ENCODE measurements at regions not wholly inside any gene's neighbourhood (a gene's known extent, or its start where the extent isn't known, plus 50 kb on each side); places are given as distances from the start of the nearest gene placed in this dataset.
"Not testable (repeated sequence)": the region's sequence is repeated elsewhere in the genome, so short reads cannot be mapped to it uniquely, and the experiment has no call there.

DNA sequence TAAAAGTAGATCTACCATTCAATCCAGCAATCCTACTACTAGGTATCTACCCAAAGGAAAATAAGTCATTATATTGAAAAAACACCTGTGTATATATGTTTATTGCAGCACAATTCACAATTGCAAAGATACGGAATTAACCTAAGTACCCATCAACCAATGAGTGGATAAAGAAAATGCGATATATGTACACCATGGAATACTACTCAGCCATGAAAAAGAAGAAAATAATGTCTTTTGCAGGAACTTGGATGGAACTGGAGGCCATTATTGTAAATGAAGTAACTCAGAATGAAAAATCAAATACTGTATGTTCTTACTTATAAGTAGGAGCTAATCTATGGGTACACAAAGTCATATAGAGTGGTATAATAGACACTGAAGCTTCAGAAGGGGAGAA lies 63.4 kb upstream of the PITX1 start:
- Histone ChIP-seq H3K56ac (ENCODE audit: low read length) (no peak overlapping the region), H3K9ac (ENCODE audit: low read length) (no peak overlapping the region), H2BK120ac (ENCODE audit: low read depth, low read length) (no peak overlapping the region), H2BK5ac (ENCODE audit: low read length) (no peak overlapping the region), H3K27me3 (ENCODE audit: insufficient read depth, low read length, poor library complexity) (no peaks in the 10 kb centered on the region), H3K4me2 (ENCODE audit: low read length) (no peak overlapping the region), H3K36me3 (ENCODE audit: control insufficient read depth, insufficient read depth, low read length) (no peaks in the 10 kb centered on the region), H4K5ac (ENCODE audit: low read length) (no peak overlapping the region), H3K18ac (ENCODE audit: low read length) (no peak overlapping the region), H3K4ac (ENCODE audit: low read depth, low read length) (no peak overlapping the region), H3K79me1 (ENCODE audit: low read length) (no peaks in the 10 kb centered on the region), H3K27ac (ENCODE audit: low read depth, low read length) (no peak overlapping the region), H3K4me3 (ENCODE audit: low read length) (no peak overlapping the region), H3K79me2 (ENCODE audit: control insufficient read depth, insufficient read depth, low read length) (no peaks in the 10 kb centered on the region), H4K8ac (ENCODE audit: low read depth, low read length) (no peak overlapping the region), H3K4me1 (ENCODE audit: control insufficient read depth, low read depth, low read length) (no peaks in the 10 kb centered on the region), H2AK5ac (ENCODE audit: low read length) (no peak overlapping the region), H2BK15ac (replicated peaks; ENCODE audit: low read depth) (no peak overlapping the region), H3K23ac (ENCODE audit: low read length) (no peak overlapping the region)
- WGBS (ENCODE audit: extremely low coverage, insufficient coverage, low lambda C conversion rate), result no CpG with 5 or more reads among the region's 2 CpGs
- no peak for DNase-seq

DNA sequence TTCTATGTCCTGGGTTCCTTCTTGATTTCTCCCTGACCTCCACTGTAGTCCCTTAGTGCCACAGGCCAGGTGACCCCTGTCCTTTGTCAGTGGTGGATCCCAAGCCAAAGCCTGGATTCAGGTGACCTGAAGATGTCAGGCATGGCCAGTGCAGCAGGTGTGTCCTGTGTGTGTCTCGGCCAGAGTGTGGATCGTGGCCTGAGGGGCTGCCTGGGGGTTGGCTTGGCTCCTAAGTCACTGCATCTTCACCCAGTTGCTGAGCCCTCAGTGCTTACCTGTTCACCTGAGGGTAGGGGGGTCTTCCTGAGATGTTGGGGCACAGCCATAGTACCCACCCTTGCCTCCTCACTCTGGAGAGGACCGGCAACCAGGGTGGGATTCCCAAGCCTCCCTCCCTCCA lies 61.8 kb upstream of the PITX1 start:
- no CpG with 5 or more reads among the region's 3 CpGs for WGBS (ENCODE audit: extremely low coverage, insufficient coverage, low lambda C conversion rate)
- no peak overlapping the region for H3K27ac ChIP-seq (ENCODE audit: low read depth, low read length)
- H3K79me1 ChIP-seq (ENCODE audit: low read length), result no peaks in the 10 kb centered on the region
- no peak overlapping the region for H4K5ac ChIP-seq (ENCODE audit: low read length)
- no peak for DNase-seq
- H3K56ac ChIP-seq (ENCODE audit: low read length), result no peak overlapping the region
- H3K23ac ChIP-seq (ENCODE audit: low read length), result no peak overlapping the region
- H4K8ac ChIP-seq (ENCODE audit: low read depth, low read length), result no peak overlapping the region
- H3K18ac ChIP-seq (ENCODE audit: low read length), result no peak overlapping the region
- H2AK5ac ChIP-seq (ENCODE audit: low read length), result no peak overlapping the region
- no peak overlapping the region for H2BK15ac ChIP-seq (replicated peaks; ENCODE audit: low read depth)
- no peaks in the 10 kb centered on the region for H3K79me2 ChIP-seq (ENCODE audit: control insufficient read depth, insufficient read depth, low read length)
- no peaks in the 10 kb centered on the region for H3K4me1 ChIP-seq (ENCODE audit: control insufficient read depth, low read depth, low read length)
- no peak overlapping the region for H2BK120ac ChIP-seq (ENCODE audit: low read depth, low read length)
- H3K9ac ChIP-seq (ENCODE audit: low read length), result no peak overlapping the region
- no peak overlapping the region for H3K4ac ChIP-seq (ENCODE audit: low read depth, low read length)
- no peaks in the 10 kb centered on the region for H3K27me3 ChIP-seq (ENCODE audit: insufficient read depth, low read length, poor library complexity)
- H2BK5ac ChIP-seq (ENCODE audit: low read length), result no peak overlapping the region
- H3K4me3 ChIP-seq (ENCODE audit: low read length), result no peak overlapping the region
- H3K4me2 ChIP-seq (ENCODE audit: low read length), result no peak overlapping the region
- H3K36me3 ChIP-seq (ENCODE audit: control insufficient read depth, insufficient read depth, low read length), result no peaks in the 10 kb centered on the region

DNA sequence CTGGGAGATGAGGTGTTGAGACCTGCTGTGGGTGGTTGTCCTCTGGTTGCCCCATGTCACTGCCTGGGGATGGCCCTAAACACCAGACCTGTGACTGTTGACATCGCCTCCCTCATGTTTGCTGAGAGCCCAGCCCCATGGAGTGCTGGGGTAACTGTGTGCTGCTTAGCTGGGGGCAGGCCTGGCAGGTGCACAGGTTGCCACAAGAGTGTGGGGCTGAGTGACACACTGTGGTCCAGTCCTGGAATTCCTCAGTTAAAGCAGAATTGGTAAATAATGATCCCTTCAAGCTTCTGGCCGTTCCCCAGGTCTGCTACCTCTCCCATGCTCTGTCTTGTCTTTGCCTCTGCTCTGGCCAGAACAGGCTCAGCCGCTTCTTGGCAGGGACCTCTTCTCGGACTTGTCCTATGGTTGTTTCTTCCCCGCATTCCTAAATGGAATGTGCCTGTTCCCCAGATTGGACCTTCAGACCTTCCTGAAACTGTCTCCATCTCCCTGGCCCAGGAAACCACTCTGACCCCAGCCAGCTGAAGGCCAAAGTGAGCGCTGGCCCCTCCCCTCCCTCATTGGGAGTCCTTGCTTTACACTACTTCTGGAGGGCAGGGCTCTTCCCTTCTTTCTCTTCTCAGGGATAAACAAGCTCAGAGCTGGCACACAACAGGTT lies 61.2 kb upstream of the PITX1 start:
- Histone ChIP-seq H3K27me3 (ENCODE audit: insufficient read depth, low read length, poor library complexity) (no peaks in the 10 kb centered on the region), H2BK15ac (replicated peaks; ENCODE audit: low read depth) (no peak overlapping the region), H3K9ac (ENCODE audit: low read length) (no peak overlapping the region), H3K23ac (ENCODE audit: low read length) (no peak overlapping the region), H3K27ac (ENCODE audit: low read depth, low read length) (no peak overlapping the region), H3K4ac (ENCODE audit: low read depth, low read length) (no peak overlapping the region), H4K8ac (ENCODE audit: low read depth, low read length) (no peak overlapping the region), H3K4me3 (ENCODE audit: low read length) (no peak overlapping the region), H3K18ac (ENCODE audit: low read length) (no peak overlapping the region), H3K4me2 (ENCODE audit: low read length) (no peak overlapping the region), H3K79me2 (ENCODE audit: control insufficient read depth, insufficient read depth, low read length) (no peaks in the 10 kb centered on the region), H2BK120ac (ENCODE audit: low read depth, low read length) (no peak overlapping the region), H4K5ac (ENCODE audit: low read length) (no peak overlapping the region), H3K79me1 (ENCODE audit: low read length) (no peaks in the 10 kb centered on the region), H3K36me3 (ENCODE audit: control insufficient read depth, insufficient read depth, low read length) (no peaks in the 10 kb centered on the region), H3K56ac (ENCODE audit: low read length) (no peak overlapping the region), H2BK5ac (ENCODE audit: low read length) (no peak overlapping the region), H2AK5ac (ENCODE audit: low read length) (no peak overlapping the region), H3K4me1 (ENCODE audit: control insufficient read depth, low read depth, low read length) (no peaks in the 10 kb centered on the region)
- DNase-seq, result no peak
- no CpG with 5 or more reads among the region's 6 CpGs for WGBS (ENCODE audit: extremely low coverage, insufficient coverage, low lambda C conversion rate)

DNA sequence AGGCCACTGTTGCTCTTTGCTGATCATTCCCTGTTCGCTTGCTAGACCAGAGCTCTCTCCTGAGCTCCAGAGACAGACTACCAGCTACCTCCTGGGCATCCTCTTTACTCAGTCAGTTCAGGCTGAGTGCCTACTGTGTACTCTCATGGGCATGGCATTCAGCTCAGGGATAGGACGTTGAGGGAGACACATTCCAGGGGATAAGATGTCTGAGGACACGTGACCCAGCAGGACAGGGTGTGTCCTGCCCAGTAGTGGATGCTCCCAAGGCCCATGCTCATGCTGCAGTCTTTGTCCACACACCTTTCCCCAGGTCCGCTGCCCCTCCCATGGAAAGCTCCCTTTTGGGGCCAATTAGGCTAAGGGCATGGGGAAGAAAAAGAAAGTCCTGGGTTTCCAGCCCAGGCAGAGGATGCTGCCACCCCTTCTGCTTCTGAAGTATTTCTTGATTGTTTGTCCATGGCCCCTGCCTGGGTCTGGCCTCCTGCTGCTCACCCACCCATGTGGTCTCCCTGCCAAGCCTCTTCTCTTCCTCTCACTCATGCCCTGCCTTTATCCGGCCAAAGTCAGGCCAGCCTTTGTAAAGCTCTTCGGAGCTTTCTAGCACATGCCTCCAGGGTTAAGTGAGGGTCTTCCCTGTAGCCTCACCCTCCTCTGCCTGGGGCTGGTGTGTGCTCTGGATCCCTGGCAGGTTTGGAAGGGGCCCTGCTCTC lies 60.5 kb upstream of the PITX1 start:
- Histone ChIP-seq H3K56ac (ENCODE audit: low read length) (no peak overlapping the region), H4K5ac (ENCODE audit: low read length) (no peak overlapping the region), H3K79me2 (ENCODE audit: control insufficient read depth, insufficient read depth, low read length) (no peaks in the 10 kb centered on the region), H3K4me3 (ENCODE audit: low read length) (no peak overlapping the region), H3K36me3 (ENCODE audit: control insufficient read depth, insufficient read depth, low read length) (no peaks in the 10 kb centered on the region), H2BK5ac (ENCODE audit: low read length) (no peak overlapping the region), H3K27ac (ENCODE audit: low read depth, low read length) (no peak overlapping the region), H3K79me1 (ENCODE audit: low read length) (no peaks in the 10 kb centered on the region), H3K4me2 (ENCODE audit: low read length) (no peak overlapping the region), H2BK15ac (replicated peaks; ENCODE audit: low read depth) (no peak overlapping the region), H3K18ac (ENCODE audit: low read length) (no peak overlapping the region), H2BK120ac (ENCODE audit: low read depth, low read length) (no peak overlapping the region), H4K8ac (ENCODE audit: low read depth, low read length) (no peak overlapping the region), H2AK5ac (ENCODE audit: low read length) (no peak overlapping the region), H3K27me3 (ENCODE audit: insufficient read depth, low read length, poor library complexity) (no peaks in the 10 kb centered on the region), H3K9ac (ENCODE audit: low read length) (no peak overlapping the region), H3K4ac (ENCODE audit: low read depth, low read length) (no peak overlapping the region), H3K23ac (ENCODE audit: low read length) (no peak overlapping the region), H3K4me1 (ENCODE audit: control insufficient read depth, low read depth, low read length) (no peaks in the 10 kb centered on the region)
- DNase-seq, result no peak
- WGBS (ENCODE audit: extremely low coverage, insufficient coverage, low lambda C conversion rate), result no CpG with 5 or more reads among the region's 6 CpGs

DNA sequence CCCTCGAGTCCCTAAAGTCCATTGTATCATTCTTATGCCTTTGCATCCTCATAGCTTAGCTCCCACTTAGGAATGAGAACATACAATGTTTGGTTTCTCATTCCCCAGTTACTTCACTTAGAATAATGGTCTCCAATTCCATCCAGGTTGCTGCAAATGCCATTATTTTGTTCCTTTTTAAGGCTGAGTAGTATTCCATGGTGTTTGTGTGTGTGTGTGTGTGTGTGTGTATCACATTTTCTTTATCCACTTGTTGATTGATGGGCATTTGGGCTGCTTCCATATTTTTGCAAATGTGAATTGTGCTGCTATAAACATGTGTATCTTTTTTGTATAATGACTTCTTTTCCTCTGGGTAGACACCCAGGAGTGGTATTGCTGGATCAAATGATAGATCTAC lies 59.5 kb upstream of the PITX1 start:
- H3K4ac ChIP-seq (ENCODE audit: low read depth, low read length); H4K5ac ChIP-seq (ENCODE audit: low read length); H2AK5ac ChIP-seq (ENCODE audit: low read length); H3K79me2 ChIP-seq (ENCODE audit: control insufficient read depth, insufficient read depth, low read length); H3K9ac ChIP-seq (ENCODE audit: low read length); DNase-seq; H3K36me3 ChIP-seq (ENCODE audit: control insufficient read depth, insufficient read depth, low read length); H2BK5ac ChIP-seq (ENCODE audit: low read length); H3K27ac ChIP-seq (ENCODE audit: low read depth, low read length); H3K18ac ChIP-seq (ENCODE audit: low read length); H3K23ac ChIP-seq (ENCODE audit: low read length); H3K4me1 ChIP-seq (ENCODE audit: control insufficient read depth, low read depth, low read length); H3K79me1 ChIP-seq (ENCODE audit: low read length); H3K56ac ChIP-seq (ENCODE audit: low read length); H2BK15ac ChIP-seq (replicated peaks; ENCODE audit: low read depth); H4K8ac ChIP-seq (ENCODE audit: low read depth, low read length); H3K27me3 ChIP-seq (ENCODE audit: insufficient read depth, low read length, poor library complexity); H2BK120ac ChIP-seq (ENCODE audit: low read depth, low read length); H3K4me3 ChIP-seq (ENCODE audit: low read length); H3K4me2 ChIP-seq (ENCODE audit: low read length): not testable (repeated sequence)
- no CpG with 5 or more reads among the region's 1 CpG for WGBS (ENCODE audit: extremely low coverage, insufficient coverage, low lambda C conversion rate)

DNA sequence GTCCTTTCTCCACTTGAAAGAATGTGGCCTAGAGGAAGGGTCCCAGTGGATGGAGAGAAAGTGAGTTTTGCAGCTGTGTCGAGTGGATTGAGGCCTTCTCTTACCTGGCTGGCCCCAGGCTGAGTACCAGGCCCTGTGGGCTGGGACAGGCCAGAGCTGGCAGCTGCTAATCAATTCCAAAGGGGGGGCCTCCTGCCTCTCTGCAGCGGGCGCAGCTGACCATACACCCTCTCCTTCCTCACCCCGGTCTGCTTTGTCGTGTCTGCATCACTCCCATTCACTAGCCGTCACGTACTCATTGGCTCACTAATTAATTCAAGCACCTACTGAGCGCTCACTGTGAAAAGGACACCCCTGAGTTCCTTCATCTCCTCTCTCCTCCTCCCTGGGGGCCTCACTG lies 58.4 kb upstream of the PITX1 start:
- H2BK120ac ChIP-seq (ENCODE audit: low read depth, low read length), result no peak overlapping the region
- no peaks in the 10 kb centered on the region for H3K79me1 ChIP-seq (ENCODE audit: low read length)
- WGBS (ENCODE audit: extremely low coverage, insufficient coverage, low lambda C conversion rate), result no CpG with 5 or more reads among the region's 8 CpGs
- H2AK5ac ChIP-seq (ENCODE audit: low read length), result no peak overlapping the region
- no peaks in the 10 kb centered on the region for H3K4me1 ChIP-seq (ENCODE audit: control insufficient read depth, low read depth, low read length)
- no peaks in the 10 kb centered on the region for H3K79me2 ChIP-seq (ENCODE audit: control insufficient read depth, insufficient read depth, low read length)
- H3K27me3 ChIP-seq (ENCODE audit: insufficient read depth, low read length, poor library complexity), result no peaks in the 10 kb centered on the region
- no peak overlapping the region for H3K4me2 ChIP-seq (ENCODE audit: low read length)
- H4K5ac ChIP-seq (ENCODE audit: low read length), result no peak overlapping the region
- H3K23ac ChIP-seq (ENCODE audit: low read length), result no peak overlapping the region
- no peak overlapping the region for H3K4ac ChIP-seq (ENCODE audit: low read depth, low read length)
- no peak overlapping the region for H2BK5ac ChIP-seq (ENCODE audit: low read length)
- no peak overlapping the region for H4K8ac ChIP-seq (ENCODE audit: low read depth, low read length)
- H3K56ac ChIP-seq (ENCODE audit: low read length), result no peak overlapping the region
- H3K27ac ChIP-seq (ENCODE audit: low read depth, low read length), result no peak overlapping the region
- H3K36me3 ChIP-seq (ENCODE audit: control insufficient read depth, insufficient read depth, low read length), result no peaks in the 10 kb centered on the region
- no peak for DNase-seq
- no peak overlapping the region for H3K18ac ChIP-seq (ENCODE audit: low read length)
- H3K4me3 ChIP-seq (ENCODE audit: low read length), result no peak overlapping the region
- H2BK15ac ChIP-seq (replicated peaks; ENCODE audit: low read depth), result no peak overlapping the region
- H3K9ac ChIP-seq (ENCODE audit: low read length), result no peak overlapping the region
